ENCODE measurements at regions not wholly inside any gene's neighbourhood (a gene's known extent, or its start where the extent isn't known, plus 50 kb on each side); places are given as distances from the start of the nearest gene placed in this dataset.

GRCh38 chr4:136438645-136439044 lies 1093.6 kb downstream of the PCDH18 start:
- Histone ChIP-seq H3K4me1 (ENCODE audit: insufficient read depth, low read length, severe bottlenecking) (no peaks in the 10 kb centered on the region), H3K9me3 (ENCODE audit: low read length) (no peaks in the 10 kb centered on the region), H3F3A (ENCODE audit: insufficient read depth, low read length) (no peaks in the 10 kb centered on the region), H3K79me2 (ENCODE audit: insufficient read depth, low read length) (no peaks in the 10 kb centered on the region), H3K9ac (ENCODE audit: low read length) (no peak overlapping the region), H3K4me3 (ENCODE audit: low read depth, low read length, poor library complexity, severe bottlenecking) (no peak overlapping the region), H3K27ac (ENCODE audit: low read depth, low read length, poor library complexity, severe bottlenecking) (no peak overlapping the region), H2AFZ (ENCODE audit: low read length) (no peak overlapping the region), H3K9me2 (ENCODE audit: low read depth, low read length) (no peaks in the 10 kb centered on the region), H3K27me3 (ENCODE audit: insufficient read depth, low read length) (no peaks in the 10 kb centered on the region), H4K20me1 (ENCODE audit: insufficient read depth, low read length) (no peaks in the 10 kb centered on the region), H3K36me3 (ENCODE audit: insufficient read depth, low read length) (no peaks in the 10 kb centered on the region), H3K4me2 (ENCODE audit: low read length) (no peak overlapping the region)
- TF ChIP-seq EZH2 (IDR thresholded peaks at IDR 0.05; ENCODE audit: borderline replicate concordance, low read length), result no peak
- no peak for TF ChIP-seq CTCF (IDR thresholded peaks at IDR 0.05; ENCODE audit: low read length)

DNA sequence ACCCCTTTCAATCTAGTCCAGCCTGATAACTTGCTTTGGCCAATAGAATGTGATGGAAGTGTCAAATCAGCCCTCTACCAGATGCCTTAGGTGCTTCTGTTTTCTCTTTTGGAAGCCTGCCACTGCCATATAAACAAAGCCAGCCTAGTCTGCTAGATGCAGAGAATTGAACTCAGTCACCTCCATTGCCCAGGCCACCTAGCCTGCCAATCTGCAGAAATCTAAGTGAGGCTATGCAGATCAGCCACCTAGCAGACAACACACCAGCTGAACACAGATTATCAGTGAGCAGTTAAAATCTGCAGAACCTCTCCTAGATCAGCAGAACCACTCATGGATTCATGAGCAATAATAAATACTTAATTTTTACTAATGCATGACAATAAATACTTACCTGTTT lies 1108.2 kb downstream of the PCDH18 start:
- Histone ChIP-seq H3K4me3 (ENCODE audit: low read depth, low read length, poor library complexity, severe bottlenecking) (no peak overlapping the region), H3K4me1 (ENCODE audit: insufficient read depth, low read length, severe bottlenecking) (no peaks in the 10 kb centered on the region), H3K79me2 (ENCODE audit: insufficient read depth, low read length) (no peaks in the 10 kb centered on the region), H3F3A (ENCODE audit: insufficient read depth, low read length) (no peaks in the 10 kb centered on the region), H3K9me3 (ENCODE audit: low read length) (no peaks in the 10 kb centered on the region), H4K20me1 (ENCODE audit: insufficient read depth, low read length) (no peaks in the 10 kb centered on the region), H2AFZ (ENCODE audit: low read length) (no peak overlapping the region), H3K9me2 (ENCODE audit: low read depth, low read length) (no peaks in the 10 kb centered on the region), H3K9ac (ENCODE audit: low read length) (no peak overlapping the region), H3K27me3 (ENCODE audit: insufficient read depth, low read length) (no peaks in the 10 kb centered on the region), H3K4me2 (ENCODE audit: low read length) (no peak overlapping the region), H3K27ac (ENCODE audit: low read depth, low read length, poor library complexity, severe bottlenecking) (no peak overlapping the region), H3K36me3 (ENCODE audit: insufficient read depth, low read length) (no peaks in the 10 kb centered on the region)
- TF ChIP-seq CTCF (IDR thresholded peaks at IDR 0.05; ENCODE audit: low read length), result no peak
- TF ChIP-seq EZH2 (IDR thresholded peaks at IDR 0.05; ENCODE audit: borderline replicate concordance, low read length), result no peak

DNA sequence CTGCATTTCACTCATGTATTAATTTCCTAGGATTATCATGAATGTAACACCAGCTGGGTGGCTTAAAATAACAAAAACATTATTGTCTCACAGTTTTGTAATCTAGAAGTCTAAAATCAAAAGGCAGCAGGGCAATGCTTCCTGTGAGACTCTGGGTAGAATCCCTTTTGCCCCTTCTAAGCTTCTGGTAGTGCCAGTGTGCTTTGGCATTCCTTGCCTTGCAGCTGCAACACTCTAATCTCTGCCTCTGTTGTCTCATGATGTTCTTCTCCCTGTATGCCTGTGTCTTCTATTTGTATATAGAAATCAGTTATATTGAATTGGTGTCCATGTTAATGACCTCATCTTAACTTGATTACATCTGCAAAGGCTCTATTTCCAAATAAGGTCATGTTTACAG lies 1117.3 kb downstream of the PCDH18 start:
- Histone ChIP-seq H3K9me2 (ENCODE audit: low read depth, low read length) (no peaks in the 10 kb centered on the region), H3K4me2 (ENCODE audit: low read length) (no peak overlapping the region), H3K4me1 (ENCODE audit: insufficient read depth, low read length, severe bottlenecking) (no peaks in the 10 kb centered on the region), H3K79me2 (ENCODE audit: insufficient read depth, low read length) (no peaks in the 10 kb centered on the region), H3K9ac (ENCODE audit: low read length) (no peak overlapping the region), H3K36me3 (ENCODE audit: insufficient read depth, low read length) (no peaks in the 10 kb centered on the region), H3F3A (ENCODE audit: insufficient read depth, low read length) (no peaks in the 10 kb centered on the region), H3K9me3 (ENCODE audit: low read length) (no peaks in the 10 kb centered on the region), H4K20me1 (ENCODE audit: insufficient read depth, low read length) (no peaks in the 10 kb centered on the region), H2AFZ (ENCODE audit: low read length) (no peak overlapping the region), H3K27ac (ENCODE audit: low read depth, low read length, poor library complexity, severe bottlenecking) (no peak overlapping the region), H3K4me3 (ENCODE audit: low read depth, low read length, poor library complexity, severe bottlenecking) (no peak overlapping the region), H3K27me3 (ENCODE audit: insufficient read depth, low read length) (no peaks in the 10 kb centered on the region)
- TF ChIP-seq CTCF (IDR thresholded peaks at IDR 0.05; ENCODE audit: low read length) (no peak), EZH2 (IDR thresholded peaks at IDR 0.05; ENCODE audit: borderline replicate concordance, low read length) (no peak)

All from OCI-LY1 (cell line).